Right lobe of liver (tissue), 6 donors: ENCODE measurements at regions not wholly inside any gene's neighbourhood (a gene's known extent, or its start where the extent isn't known, plus 50 kb on each side); places are given as distances from the start of the nearest gene placed in this dataset.

Experiments used
- ATAC-seq, 4 donors: fragments of 200-7000 bp; cut with Tn5 transposase; one replicate each; pipeline ENCODE4 v1.9.1; 2020; ENCODE audit warnings: mild to moderate bottlenecking in 4 of 4, moderate library complexity in 4 of 4
- DNase-seq, 3 donors: peaks; one replicate each; pipeline ENCODE4 v3.0.0-alpha.2; 2020
- H3K27ac ChIP-seq, 3 donors: fragments of 200-600 bp; one replicate each; pipeline ENCODE4 v1.8.0; 2022
- H3K27me3 ChIP-seq, 2 donors: fragments of 200-600 bp; one replicate each; pipeline ENCODE4 v1.8.0; 2022
- H3K36me3 ChIP-seq, 4 donors: fragments of 200-600 bp; sonication (generic) in 1 of 4; one replicate each; pipeline versions ENCODE4 v1.5.1 to v1.8.0; 2017 to 2022; ENCODE audit warnings: control low read depth in 1 of 4
- H3K4me1 ChIP-seq, 4 donors: fragments of 200-600 bp; sonication (generic) in 1 of 4; one replicate each; pipeline versions ENCODE4 v1.5.1 to v1.8.0; 2017 to 2022; ENCODE audit warnings: control low read depth in 1 of 4
- H3K4me3 ChIP-seq, 3 donors: fragments of 200-600 bp; one replicate each; pipeline ENCODE4 v1.8.0; 2022
- H3K9me3 ChIP-seq, 4 donors: fragments of 200-600 bp; sonication (generic) in 1 of 4; one replicate each; pipeline versions ENCODE4 v1.5.1 to v1.8.0; 2017 to 2022; ENCODE audit warnings: control low read depth in 1 of 4
- CTCF ChIP-seq, 4 donors: fragments of 200-600 bp in 3 of 4; fragments of 450-650 bp in 1 of 4; IDR thresholded peaks; one replicate each; pipeline versions ENCODE4 v1.5.1 to v1.8.0; 2016 to 2022; ENCODE audit warnings: antibody characterized with exemption in 4 of 4, mild to moderate bottlenecking in 2 of 4
- POLR2A ChIP-seq: fragments of 450-650 bp; IDR thresholded peaks from one replicate; pipeline ENCODE4 v1.6.1; 2017; ENCODE audit warnings: antibody characterized with exemption, mild to moderate bottlenecking
- WGBS: methylation state at CpG from one replicate; pipeline ENCODE4 v1.1.6; 2018; ENCODE audit warnings: low coverage, low lambda C conversion rate; ENCODE audit not compliant: insufficient coverage; ENCODE audit errors: missing lambda C conversion rate; 5-methylcytosine and 5-hydroxymethylcytosine counted together
- intact Hi-C, 2 donors: fragments of 100-400 bp; cut with DNase I; formaldehyde crosslinking; loops; one replicate each; pipeline versions ENCODE4 v1.11.2 to v1.14.1; 2022
- donor health status: DM: no; HTN: yes; CAD: no.
- donor health status: DM: no; HTN: no; CAD: no.
- donor health status: DM: no; HTN: no; CAD: no.
- donor health status: DM: no; HTN: yes; CAD: no.
- donor health status: DM: no; HTN: yes; CAD: no.

- Histone ChIP-seq H3K36me3 (no peaks in the 10 kb centered on the region), H3K4me1 (no peaks in the 10 kb centered on the region), H3K9me3 (no peaks in the 10 kb centered on the region), H3K27me3 (no peaks in the 10 kb centered on the region), H3K4me3 (no peak overlapping the region), H3K27ac (no peak overlapping the region)
- TF ChIP-seq CTCF (IDR thresholded peaks at IDR 0.05): no peak
- TF ChIP-seq POLR2A: no peak
- DNase-seq: no peak
- WGBS: 77% methylated on average over 1 of the region's 1 CpG
- ATAC-seq: no peak
- intact Hi-C loops: no loop called here
These were observed 126.4 kb downstream of the SIPA1L2 start for GRCh38 chr1:232503497-232503896.

GRCh38 chr1:232501854-232502253, 128.1 kb downstream of the SIPA1L2 start:
- intact Hi-C loops: no loop called here
- no peak for TF ChIP-seq POLR2A
- TF ChIP-seq CTCF (IDR thresholded peaks at IDR 0.05): no peak
- Histone ChIP-seq H3K9me3 (no peaks in the 10 kb centered on the region), H3K27me3 (no peaks in the 10 kb centered on the region), H3K27ac (no peak overlapping the region), H3K36me3 (no peaks in the 10 kb centered on the region), H3K4me1 (no peaks in the 10 kb centered on the region), H3K4me3 (no peak overlapping the region)
- DNase-seq (no peak), ATAC-seq (no peak)
- WGBS: 83% methylated on average over 3 of the region's 4 CpGs

- no peak for DNase-seq
- intact Hi-C loops: no loop called here
- H3K9me3 ChIP-seq: no peaks in the 10 kb centered on the region
- H3K4me1 ChIP-seq: no peaks in the 10 kb centered on the region
- no peak overlapping the region for H3K4me3 ChIP-seq
- no peak for ATAC-seq
- TF ChIP-seq POLR2A (no peak), CTCF (IDR thresholded peaks at IDR 0.05) (no peak)
- no peak overlapping the region for H3K27ac ChIP-seq
- H3K36me3 ChIP-seq: no peaks in the 10 kb centered on the region
- 77% methylated on average over 4 of the region's 4 CpGs for WGBS
- no peaks in the 10 kb centered on the region for H3K27me3 ChIP-seq
These were observed 130.7 kb downstream of the SIPA1L2 start for GRCh38 chr1:232499188-232499587.

DNA sequence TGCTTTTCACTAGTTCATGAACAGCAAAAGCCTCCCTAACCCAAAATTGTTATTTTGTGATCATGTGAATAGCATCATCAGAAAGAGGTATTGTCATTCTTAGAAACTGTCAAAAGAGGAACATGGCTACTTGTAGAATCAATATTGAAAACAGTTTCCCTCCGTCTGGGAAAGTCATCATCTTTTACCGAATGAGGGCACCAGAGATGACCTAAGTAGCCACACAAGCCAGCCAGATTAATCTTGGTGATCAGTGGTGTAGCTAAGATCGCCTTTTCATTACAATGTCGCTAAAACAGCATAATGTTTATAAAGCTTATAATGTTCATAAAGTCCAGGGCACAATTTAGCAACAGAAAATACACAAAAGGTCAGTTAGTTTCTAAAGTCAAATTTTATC, 136.1 kb downstream of the SIPA1L2 start:
- no peaks in the 10 kb centered on the region for H3K4me1 ChIP-seq
- no peak overlapping the region for H3K4me3 ChIP-seq
- H3K9me3 ChIP-seq: no peaks in the 10 kb centered on the region
- ATAC-seq (no peak), DNase-seq (no peak)
- no peak overlapping the region for H3K27ac ChIP-seq
- no peaks in the 10 kb centered on the region for H3K27me3 ChIP-seq
- no peak for TF ChIP-seq CTCF (IDR thresholded peaks at IDR 0.05)
- no peak for TF ChIP-seq POLR2A
- intact Hi-C loops: no loop called here
- WGBS: 91% methylated on average over 4 of the region's 4 CpGs
- H3K36me3 ChIP-seq: peaks cover 0 to 4% (median 0%) of the 10 kb centered on the region in 4 donors

GRCh38 chr1:232489256-232489655, 140.7 kb downstream of the SIPA1L2 start:
- no peak for TF ChIP-seq POLR2A
- no peak for TF ChIP-seq CTCF (IDR thresholded peaks at IDR 0.05)
- H3K9me3 ChIP-seq: no peaks in the 10 kb centered on the region
- no peak overlapping the region for H3K27ac ChIP-seq
- DNase-seq: no peak
- 96% methylated on average over 4 of the region's 4 CpGs for WGBS
- H3K4me1 ChIP-seq: no peaks in the 10 kb centered on the region
- ATAC-seq: no peak
- H3K36me3 ChIP-seq: peaks cover 0 to 4% (median 0%) of the 10 kb centered on the region in 4 donors
- no peak overlapping the region for H3K4me3 ChIP-seq
- intact Hi-C loops: no loop called here
- H3K27me3 ChIP-seq: no peaks in the 10 kb centered on the region
